ENCODE measurements at regions not wholly inside any gene's neighbourhood (a gene's known extent, or its start where the extent isn't known, plus 50 kb on each side); places are given as distances from the start of the nearest gene placed in this dataset.
"Not testable (repeated sequence)": the region's sequence is repeated elsewhere in the genome, so short reads cannot be mapped to it uniquely, and the experiment has no call there.

- not testable (repeated sequence) for DNase-seq (ENCODE audit: low read depth)
These were observed 51.5 kb upstream of the CDC42EP3 start for GRCh38 chr2:37722971-37723370.

DNA sequence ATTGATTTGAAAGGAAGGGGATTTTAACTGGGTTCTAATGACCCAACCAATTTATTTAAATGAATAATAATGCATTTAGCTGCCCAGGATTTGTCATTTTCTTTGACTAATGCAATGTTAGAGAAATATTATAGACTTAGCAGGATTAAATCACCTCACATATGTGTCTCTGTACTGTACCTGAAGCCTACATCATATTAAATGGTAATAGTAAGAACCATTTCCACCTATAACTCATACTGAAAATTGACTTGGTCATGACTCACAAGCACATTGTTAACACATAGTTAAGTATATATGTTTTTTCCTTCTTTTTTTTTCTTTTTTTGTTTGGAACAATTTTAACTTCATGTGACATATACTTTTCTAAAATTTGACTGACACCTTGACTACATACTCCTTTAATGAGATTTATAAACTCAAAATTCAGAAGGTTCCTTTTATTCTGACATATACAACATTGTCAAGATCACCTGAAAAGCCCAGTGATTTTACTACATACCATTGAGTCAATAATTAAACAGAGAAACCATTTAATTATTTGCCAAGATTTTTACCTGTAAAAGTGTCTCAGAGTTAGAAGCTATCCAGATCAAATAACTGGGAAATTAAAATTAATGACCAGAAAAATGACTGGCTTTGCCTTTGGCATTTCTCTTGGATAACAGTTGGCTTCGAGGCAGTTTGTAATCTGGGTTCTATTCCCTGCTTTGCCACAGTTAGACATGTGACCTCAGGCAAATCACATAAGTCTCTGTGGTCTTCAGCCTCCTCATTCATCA, 58.8 kb upstream of the CDC42EP3 start:
- DNase-seq (ENCODE audit: low read depth), result peak; percentile 17

- DNase-seq (ENCODE audit: low read depth), result not testable (repeated sequence)
These were observed 61.0 kb upstream of the CDC42EP3 start for GRCh38 chr2:37732412-37732811.

DNA sequence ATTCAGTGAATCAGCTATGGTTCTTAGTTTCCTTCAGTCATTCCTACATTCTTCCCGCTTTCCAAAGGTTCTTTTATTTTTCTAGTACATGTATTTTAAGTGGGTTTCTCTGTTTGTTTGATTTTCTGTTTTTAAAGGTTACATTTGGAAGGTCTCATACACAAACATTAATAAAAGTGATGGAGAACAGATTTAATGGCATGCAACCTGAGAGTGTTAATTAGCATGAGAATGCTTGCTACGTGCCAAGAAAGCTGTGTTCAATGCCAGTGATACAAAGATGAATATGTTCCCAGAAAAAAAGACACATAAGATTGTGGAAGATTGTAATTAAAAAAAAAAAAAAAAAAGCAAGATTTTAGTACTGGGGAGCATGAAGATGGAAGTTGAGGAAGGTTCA, 61.8 kb upstream of the CDC42EP3 start:
- DNase-seq (ENCODE audit: low read depth), result no peak

- DNase-seq (ENCODE audit: low read depth), result not testable (repeated sequence)
These were observed 62.5 kb upstream of the CDC42EP3 start for GRCh38 chr2:37733955-37734354.

GRCh38 chr2:37734891-37735523, 63.6 kb upstream of the CDC42EP3 start:
- peak; percentile 68 for DNase-seq (ENCODE audit: low read depth)

DNA sequence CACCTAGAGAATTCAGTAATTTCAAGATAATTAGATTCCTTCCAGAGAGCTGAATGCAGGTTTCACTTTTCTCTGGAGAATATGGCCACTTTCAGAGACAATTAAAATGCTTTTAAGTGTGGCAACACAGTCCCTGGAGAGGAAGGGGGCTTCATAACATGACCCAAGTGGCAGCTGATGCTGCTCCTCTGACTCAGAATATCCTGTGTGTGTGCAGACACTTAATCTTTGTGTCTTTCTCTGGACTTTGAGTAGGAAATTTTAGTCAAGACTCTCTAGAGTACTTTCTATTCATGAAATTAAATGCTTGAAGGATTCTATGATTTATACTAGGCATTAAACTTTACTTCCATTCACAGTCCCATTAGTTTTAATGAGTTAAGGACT, 64.1 kb upstream of the CDC42EP3 start:
- DNase-seq (ENCODE audit: low read depth), result peak; percentile 59

DNA sequence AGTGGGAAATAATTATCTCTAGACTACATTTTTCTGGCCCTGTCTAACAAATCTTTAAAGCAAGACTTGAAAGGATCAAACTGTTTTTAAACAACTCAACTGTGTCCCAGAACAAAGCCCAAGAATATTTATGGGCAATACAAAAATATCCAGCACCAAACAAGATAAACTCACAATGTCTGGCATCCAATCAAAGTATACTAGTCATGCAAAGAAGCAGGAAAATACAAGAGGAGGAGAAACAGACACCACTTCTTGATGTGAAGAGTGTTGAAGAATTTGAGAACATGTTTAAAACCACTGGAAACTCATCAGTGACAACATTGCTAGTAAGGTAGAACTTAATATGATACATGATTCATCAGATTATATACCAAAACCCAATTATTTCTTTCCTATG, 66.1 kb upstream of the CDC42EP3 start:
- no peak for DNase-seq (ENCODE audit: low read depth)

DNA sequence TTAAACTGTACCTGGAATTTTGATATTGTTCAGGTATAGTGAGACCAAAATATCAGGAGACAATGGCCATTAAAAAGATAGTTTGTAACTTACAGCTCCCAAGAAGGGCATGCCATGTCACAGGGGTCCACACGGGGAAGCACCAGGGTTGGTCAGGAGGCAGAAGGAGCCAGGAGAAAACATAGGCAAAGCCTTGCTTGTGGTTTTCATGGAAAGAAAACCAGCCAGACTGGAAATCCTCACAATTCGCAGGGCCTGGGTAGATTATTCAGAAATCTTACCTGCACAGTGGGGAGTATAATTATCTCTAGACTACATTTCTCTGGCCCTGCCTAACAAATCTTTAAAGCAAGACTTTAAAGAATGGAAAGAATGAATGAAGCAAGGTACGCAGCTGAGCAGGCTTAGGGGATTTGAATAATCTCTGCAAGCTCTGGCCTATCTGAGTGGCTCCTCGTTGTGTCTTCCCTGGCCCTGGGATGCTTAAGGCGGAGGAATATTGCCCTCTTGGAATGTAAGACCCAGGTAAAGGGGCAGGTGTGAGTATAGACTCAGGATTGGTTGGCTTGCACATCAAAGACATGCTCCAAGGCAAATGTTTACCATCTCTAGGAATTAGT, 66.9 kb upstream of the CDC42EP3 start:
- DNase-seq (ENCODE audit: low read depth), result no peak

GRCh38 chr2:37739153-37739552, 67.7 kb upstream of the CDC42EP3 start:
- no peak for DNase-seq (ENCODE audit: low read depth)

DNA sequence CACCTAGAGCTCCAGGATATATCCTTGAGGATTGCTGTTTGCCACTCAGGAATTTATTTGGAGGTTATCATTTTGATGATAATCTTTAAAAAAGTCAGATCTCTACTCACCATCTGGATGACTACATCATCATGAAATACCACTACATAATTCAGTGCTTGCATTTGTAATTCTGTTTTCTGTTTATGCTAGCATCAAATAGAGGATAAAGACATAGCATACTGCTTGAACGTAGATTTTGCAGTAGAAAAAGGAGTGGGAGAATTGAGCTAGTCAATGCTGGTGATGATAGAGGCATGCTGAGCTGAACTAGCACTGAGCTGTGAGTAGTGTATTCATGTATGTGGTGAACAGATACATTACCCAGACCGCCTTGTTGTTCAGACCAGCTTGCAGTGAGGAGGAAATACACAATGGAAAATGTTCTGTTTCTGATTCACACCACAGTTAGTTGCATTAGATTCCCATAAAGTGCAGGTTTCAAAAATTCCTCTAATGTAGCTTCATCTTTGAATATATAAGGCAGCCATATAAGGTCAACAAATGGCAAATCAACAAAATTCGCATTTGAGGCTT, 68.8 kb upstream of the CDC42EP3 start:
- peak; percentile 13 for DNase-seq (ENCODE audit: low read depth)

GRCh38 chr2:37742286-37742685, 70.8 kb upstream of the CDC42EP3 start:
- peak; percentile 62 for DNase-seq (ENCODE audit: low read depth)

DNA sequence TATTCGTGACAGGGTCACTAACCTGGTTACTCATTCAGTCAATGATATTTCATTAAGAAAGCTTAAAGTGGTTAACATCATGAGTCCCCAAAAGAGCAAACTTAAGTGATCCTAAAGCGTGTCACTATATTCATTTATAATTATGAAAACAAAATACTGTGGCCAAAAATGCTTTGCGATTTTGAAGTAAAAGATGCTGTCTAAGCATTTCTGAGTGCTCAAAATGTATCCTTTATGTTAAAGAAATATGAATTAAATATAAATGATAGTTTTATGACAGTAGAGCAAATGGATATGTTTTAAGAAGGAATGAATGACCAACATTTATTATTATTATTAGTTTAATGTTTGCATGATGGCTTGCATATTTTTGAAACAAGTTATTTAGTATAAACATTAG, 72.6 kb upstream of the CDC42EP3 start:
- DNase-seq (ENCODE audit: low read depth), result no peak

- not testable (repeated sequence) for DNase-seq (ENCODE audit: low read depth)
These were observed 73.5 kb upstream of the CDC42EP3 start for GRCh38 chr2:37744961-37745360.

- not testable (repeated sequence) for DNase-seq (ENCODE audit: low read depth)
These were observed 74.6 kb upstream of the CDC42EP3 start for GRCh38 chr2:37746011-37746410.

DNA sequence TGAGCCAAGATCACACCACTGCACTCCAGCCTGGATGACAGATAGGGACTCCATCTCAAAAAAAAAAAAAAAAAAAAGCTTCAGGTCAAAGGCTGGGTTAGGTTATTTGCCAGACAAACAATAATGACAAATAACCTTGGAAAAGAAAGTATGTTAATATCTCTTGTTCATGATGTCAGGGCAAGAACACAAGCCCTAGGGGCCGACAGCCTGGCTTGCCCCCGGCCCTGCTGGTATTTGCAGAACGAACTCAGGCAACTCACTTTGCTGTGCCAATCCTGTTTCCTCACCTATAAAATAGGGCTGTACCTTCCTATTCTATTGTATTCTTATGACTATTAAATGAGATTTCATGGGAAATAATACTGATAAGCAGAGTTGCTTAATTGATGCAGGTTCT, 75.4 kb upstream of the CDC42EP3 start:
- no peak for DNase-seq (ENCODE audit: low read depth)

GRCh38 chr2:37748541-37748940, 77.1 kb upstream of the CDC42EP3 start:
- DNase-seq (ENCODE audit: low read depth), result no peak

DNA sequence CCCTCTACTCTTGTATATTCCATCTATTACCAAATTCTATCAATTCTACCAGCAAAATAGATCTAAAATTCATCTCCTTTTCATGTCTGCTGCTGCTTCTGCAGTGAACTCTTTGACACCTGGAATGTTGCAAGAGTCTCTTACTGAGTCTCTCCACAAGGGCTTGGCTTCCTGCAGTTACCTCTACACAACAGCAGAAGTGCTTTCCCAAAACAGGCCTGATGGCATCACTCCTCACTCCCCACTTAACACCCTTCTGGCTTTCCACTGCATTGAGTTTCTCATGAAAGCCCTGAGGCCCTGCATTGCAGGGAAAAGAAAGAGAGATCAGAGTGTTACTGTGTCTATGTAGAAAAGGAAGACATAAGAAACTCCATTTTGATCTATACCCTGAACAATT, 78.8 kb upstream of the CDC42EP3 start:
- DNase-seq (ENCODE audit: low read depth), result not testable (repeated sequence)

DNA sequence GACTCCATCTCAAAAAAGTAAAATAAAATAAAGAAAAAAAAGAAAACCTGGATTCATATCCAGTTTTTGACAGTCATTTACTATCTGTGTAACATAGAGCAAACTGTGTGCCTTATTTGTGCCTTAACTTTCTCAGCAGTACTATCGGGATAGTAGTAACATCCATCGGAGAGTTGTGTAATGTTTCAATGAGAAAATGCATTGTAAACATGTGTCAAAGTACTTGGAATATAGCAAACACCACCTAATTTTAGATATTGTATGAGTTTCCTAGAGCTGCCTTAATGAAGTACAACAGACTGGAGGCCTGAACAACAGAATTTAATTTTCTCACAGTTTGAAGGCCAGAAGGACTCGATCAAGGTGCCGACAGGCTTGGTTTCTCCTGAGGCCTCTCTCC, 81.3 kb upstream of the CDC42EP3 start:
- no peak for DNase-seq (ENCODE audit: low read depth)

DNA sequence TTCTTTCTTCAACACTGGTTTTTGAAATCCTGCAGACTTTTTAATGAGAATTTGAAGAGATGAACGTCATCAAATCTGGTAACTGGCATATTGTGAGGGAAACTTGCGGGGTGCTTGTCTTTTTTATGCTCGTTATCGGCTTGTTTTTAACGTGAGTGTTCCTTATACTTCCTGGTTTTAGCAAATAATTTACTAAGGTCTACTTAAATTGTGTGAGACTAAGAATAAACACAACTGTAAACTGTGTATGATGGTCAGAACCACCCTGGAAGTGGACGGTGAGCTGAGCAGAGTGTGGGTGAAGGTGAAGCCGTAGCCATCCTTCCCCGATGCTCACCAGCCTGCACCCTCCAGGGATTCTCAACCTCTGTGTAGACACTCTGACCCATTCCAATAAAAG, 82.3 kb upstream of the CDC42EP3 start:
- DNase-seq (ENCODE audit: low read depth), result no peak

DNA sequence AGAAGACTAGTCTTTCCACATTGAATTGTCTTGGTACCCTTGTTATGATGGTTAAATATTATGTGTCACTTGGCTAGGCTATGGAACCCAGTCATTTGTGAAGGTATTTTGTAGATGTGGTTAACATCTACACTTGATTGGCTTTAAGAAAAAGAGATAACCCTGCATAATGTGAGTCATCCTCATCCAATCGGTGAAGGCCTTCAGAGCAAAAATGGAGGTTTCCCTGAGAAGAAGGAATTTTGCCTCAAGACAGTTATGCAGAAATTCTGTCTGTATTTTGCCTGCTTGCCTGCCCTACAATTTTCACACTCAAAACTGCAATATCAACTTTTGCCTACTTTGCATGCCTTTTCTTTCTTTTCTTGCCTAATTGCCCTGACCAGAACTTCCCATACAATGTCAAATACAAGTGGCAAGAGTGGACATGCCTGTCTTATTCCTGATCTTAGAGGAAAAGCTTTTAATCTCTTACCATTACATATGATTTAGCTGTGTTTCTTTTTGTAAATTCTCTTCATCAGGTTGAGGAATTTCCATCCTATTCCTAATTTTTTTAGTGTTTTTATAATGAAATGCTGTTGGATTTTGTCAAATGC, 84.6 kb upstream of the CDC42EP3 start:
- DNase-seq (ENCODE audit: low read depth), result not testable (repeated sequence)

DNA sequence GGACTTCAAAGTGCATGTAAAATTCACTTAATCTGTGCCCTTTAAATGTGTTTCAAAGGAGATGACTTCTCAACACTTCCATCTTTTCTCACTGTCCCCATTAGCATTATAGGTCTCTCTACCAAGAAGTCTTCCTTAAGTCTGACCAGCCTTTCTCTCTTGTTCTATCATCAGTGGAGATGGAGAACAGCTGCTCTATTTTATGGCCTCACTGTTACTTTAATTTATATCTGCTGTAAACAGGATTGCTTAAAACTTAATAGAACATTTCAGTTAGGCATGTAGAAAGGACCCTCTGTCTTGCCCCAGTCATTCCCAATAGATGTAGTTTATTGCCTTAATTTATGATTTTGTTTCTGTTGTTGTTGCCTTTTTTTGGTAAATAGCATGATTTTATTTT, 86.0 kb upstream of the CDC42EP3 start:
- not testable (repeated sequence) for DNase-seq (ENCODE audit: low read depth)

All from ELR (cell line).